ENCODE measurements at regions not wholly inside any gene's neighbourhood (a gene's known extent, or its start where the extent isn't known, plus 50 kb on each side); places are given as distances from the start of the nearest gene placed in this dataset.

DNA sequence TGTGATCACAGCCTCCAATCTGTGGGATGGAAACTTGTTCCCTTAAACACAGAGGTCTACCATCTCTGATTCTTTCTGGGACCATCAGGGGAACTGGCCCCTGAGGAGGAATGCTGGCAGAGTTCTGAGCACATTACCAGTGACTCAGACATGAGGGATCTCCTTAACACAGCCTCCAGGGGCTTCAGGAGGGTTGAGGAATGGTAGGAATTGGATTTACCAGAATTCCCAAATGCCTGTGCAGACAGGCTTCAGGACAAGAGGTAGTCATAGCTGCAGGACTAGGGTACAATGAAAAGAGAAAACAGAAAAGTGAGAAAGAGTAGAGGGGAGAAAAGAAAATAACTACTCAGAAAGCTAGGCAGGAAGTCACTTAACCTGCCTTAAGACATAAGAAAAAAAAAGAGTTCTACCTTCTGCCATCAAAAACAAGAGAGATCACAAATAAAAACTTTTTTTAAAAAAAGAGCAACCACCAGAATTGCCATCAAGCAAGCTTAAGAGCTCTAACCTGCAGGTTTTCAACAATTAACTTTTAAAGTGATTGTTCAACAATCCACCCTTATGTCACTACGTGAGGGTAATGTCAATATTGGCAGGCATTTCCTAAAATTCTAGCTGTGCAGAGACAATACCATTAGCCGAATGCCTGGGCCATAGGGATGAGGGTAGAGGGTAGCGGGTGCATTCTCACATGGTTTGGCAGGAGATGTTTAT, 524.4 kb downstream of the BCL11A start:
- no peak overlapping the region for H3K4me3 ChIP-seq (ENCODE audit: low read length)
- Mint-ChIP-seq H3K27me3 (no peaks in the 10 kb centered on the region), H3K4me3 (no peak overlapping the region), H3K27ac (no peak overlapping the region), H3K4me1 (ENCODE audit: low read depth) (peaks cover 9% of the 10 kb centered on the region), H3K9me3 (peaks cover 7% of the 10 kb centered on the region), H3K36me3 (ENCODE audit: low read depth) (no peaks in the 10 kb centered on the region)
- H3K4me1 ChIP-seq (ENCODE audit: insufficient read depth, low read length), result no peaks in the 10 kb centered on the region
- ATAC-seq (ENCODE audit: poor library complexity) (no peak), DNase-seq (no peak)
- ChIA-PET POLR2A (no interaction called here), CTCF (no interaction called here)
- H3K36me3 ChIP-seq (ENCODE audit: insufficient read depth, low read length), result no peaks in the 10 kb centered on the region
- no peak for TF ChIP-seq CTCF (IDR thresholded peaks at IDR 0.05)
- intact Hi-C loops (cut with DNase I, micrococcal nuclease), result no loop called here
- no peaks in the 10 kb centered on the region for H3K27me3 ChIP-seq (ENCODE audit: control insufficient read depth in 1 of 2, insufficient read depth in 2 of 2, low read length in 2 of 2)
- H3K9me3 ChIP-seq (ENCODE audit: control insufficient read depth in 1 of 2, insufficient read depth in 1 of 2, low read length in 2 of 2), result no peaks in the 10 kb centered on the region
- H3K27ac ChIP-seq (ENCODE audit: low read depth in 1 of 2, low read length in 2 of 2), result no peak overlapping the region

DNA sequence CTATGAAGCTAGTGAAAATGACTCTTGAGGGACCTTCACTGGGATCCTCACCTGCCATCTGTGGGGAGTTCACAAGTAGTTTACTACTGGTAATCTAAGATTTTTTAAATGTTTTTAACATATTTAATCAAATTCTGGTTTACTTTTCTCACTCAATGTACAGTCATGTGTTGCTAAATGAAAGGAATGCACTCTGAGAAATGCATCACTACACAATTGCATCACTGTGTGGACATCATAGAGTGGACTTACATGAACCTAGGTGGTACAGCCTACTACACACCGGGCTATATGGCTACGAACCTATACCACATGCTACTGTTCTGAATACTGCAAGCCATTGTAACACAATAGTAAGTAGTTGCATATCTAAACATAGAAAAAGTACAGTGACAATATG, 528.0 kb downstream of the BCL11A start:
- no peak overlapping the region for H3K4me3 Mint-ChIP-seq
- ChIA-PET CTCF (no interaction called here), POLR2A (no interaction called here)
- no peak for DNase-seq
- intact Hi-C loops (cut with DNase I, micrococcal nuclease), result no loop called here
- TF ChIP-seq CTCF (IDR thresholded peaks at IDR 0.05), result no peak
- H3K27me3 ChIP-seq (ENCODE audit: control insufficient read depth in 1 of 2, insufficient read depth in 2 of 2, low read length in 2 of 2), result no peaks in the 10 kb centered on the region
- H3K27me3 Mint-ChIP-seq, result no peaks in the 10 kb centered on the region
- no peaks in the 10 kb centered on the region for H3K36me3 Mint-ChIP-seq (ENCODE audit: low read depth)
- H3K4me1 Mint-ChIP-seq (ENCODE audit: low read depth), result peaks cover 9% of the 10 kb centered on the region
- H3K9me3 ChIP-seq (ENCODE audit: control insufficient read depth in 1 of 2, insufficient read depth in 1 of 2, low read length in 2 of 2), result no peaks in the 10 kb centered on the region
- H3K4me1 ChIP-seq (ENCODE audit: insufficient read depth, low read length), result no peaks in the 10 kb centered on the region
- H3K36me3 ChIP-seq (ENCODE audit: insufficient read depth, low read length), result no peaks in the 10 kb centered on the region
- ATAC-seq (ENCODE audit: poor library complexity), result no peak
- H3K27ac Mint-ChIP-seq, result no peak overlapping the region
- H3K4me3 ChIP-seq (ENCODE audit: low read length), result no peak overlapping the region
- no peak overlapping the region for H3K27ac ChIP-seq (ENCODE audit: low read depth in 1 of 2, low read length in 2 of 2)
- peaks cover 3% of the 10 kb centered on the region for H3K9me3 Mint-ChIP-seq

DNA sequence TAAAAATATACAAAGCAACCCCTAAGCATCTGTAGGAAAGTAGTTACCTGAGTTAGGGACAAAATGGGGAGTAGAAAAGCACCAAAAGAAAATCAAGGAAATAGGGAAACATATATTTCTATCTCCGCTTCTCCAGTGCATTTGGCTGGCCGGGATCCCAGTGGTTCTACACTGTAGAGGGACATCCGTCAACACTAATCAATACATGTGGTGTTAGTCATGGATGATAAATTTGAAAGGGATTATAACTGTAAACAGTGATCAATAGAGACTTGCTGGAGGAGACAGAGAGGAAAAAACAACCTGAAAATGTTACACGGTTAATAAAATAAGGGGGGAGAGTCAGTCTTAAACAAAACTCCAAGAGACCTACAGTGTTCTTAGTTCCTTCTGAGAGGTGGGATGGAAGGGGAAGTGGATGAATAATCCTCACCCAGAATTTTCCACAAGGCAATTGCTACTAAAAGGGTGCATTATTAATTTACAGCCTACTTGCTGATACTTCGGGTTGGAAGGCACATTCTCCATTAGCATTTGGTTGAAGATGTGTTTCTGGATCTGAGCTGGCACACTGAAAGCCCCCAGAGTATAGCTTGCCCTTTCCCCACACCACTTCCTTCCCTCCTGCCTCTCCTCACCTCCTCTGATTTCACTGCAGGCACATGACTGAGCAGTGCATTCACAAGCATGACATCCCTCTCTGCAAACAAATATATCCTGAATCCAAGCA, 530.0 kb downstream of the BCL11A start:
- no peak overlapping the region for H3K4me3 Mint-ChIP-seq
- Histone ChIP-seq H3K27ac (ENCODE audit: low read depth in 1 of 2, low read length in 2 of 2) (no peak overlapping the region), H3K9me3 (ENCODE audit: control insufficient read depth in 1 of 2, insufficient read depth in 1 of 2, low read length in 2 of 2) (no peaks in the 10 kb centered on the region), H3K27me3 (ENCODE audit: control insufficient read depth in 1 of 2, insufficient read depth in 2 of 2, low read length in 2 of 2) (no peaks in the 10 kb centered on the region), H3K4me3 (ENCODE audit: low read length) (no peak overlapping the region), H3K36me3 (ENCODE audit: insufficient read depth, low read length) (no peaks in the 10 kb centered on the region), H3K4me1 (ENCODE audit: insufficient read depth, low read length) (no peaks in the 10 kb centered on the region)
- no peaks in the 10 kb centered on the region for H3K4me1 Mint-ChIP-seq (ENCODE audit: low read depth)
- intact Hi-C loops (cut with DNase I, micrococcal nuclease), result no loop called here
- DNase-seq (no peak), ATAC-seq (ENCODE audit: poor library complexity) (no peak)
- no peaks in the 10 kb centered on the region for H3K9me3 Mint-ChIP-seq
- H3K27me3 Mint-ChIP-seq, result no peaks in the 10 kb centered on the region
- ChIA-PET POLR2A (no interaction called here), CTCF (no interaction called here)
- TF ChIP-seq CTCF (IDR thresholded peaks at IDR 0.05), result no peak
- H3K27ac Mint-ChIP-seq, result no peak overlapping the region
- H3K36me3 Mint-ChIP-seq (ENCODE audit: low read depth), result no peaks in the 10 kb centered on the region

Measured in CD4-positive, alpha-beta T cell (primary cell).